ENCODE measurements at regions not wholly inside any gene's neighbourhood (a gene's known extent, or its start where the extent isn't known, plus 50 kb on each side); places are given as distances from the start of the nearest gene placed in this dataset.

DNA sequence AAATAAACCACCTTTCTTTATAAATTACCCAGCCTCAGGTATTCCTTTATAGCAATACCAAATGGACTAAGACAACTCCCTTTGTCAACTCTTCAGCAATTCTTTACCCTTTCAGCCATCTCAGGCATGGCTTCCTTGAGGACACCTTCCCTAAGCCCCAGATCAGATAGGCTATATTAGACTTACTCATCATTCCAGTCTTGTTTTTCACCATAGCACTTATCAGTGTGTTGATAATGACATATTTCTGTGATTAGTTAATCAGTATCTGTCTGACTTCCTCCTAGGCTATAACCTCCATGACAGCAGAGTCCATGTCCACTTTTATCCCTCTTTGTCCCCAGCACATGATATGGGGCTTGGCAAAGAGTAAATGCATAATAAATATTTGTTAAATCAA lies 238.1 kb downstream of the ACTL7B start:
- Histone ChIP-seq H3K27me3 (no peaks in the 10 kb centered on the region), H3K9me3 (ENCODE audit: low read depth) (no peaks in the 10 kb centered on the region), H3K4me3 (no peak overlapping the region), H3K27ac (no peak overlapping the region), H3K4me1 (ENCODE audit: low read depth) (peaks cover 8% of the 10 kb centered on the region), H3K36me3 (no peaks in the 10 kb centered on the region)
- DNase-seq (ENCODE audit: low read depth in 1 of 2, low spot score in 1 of 2), result no peak
- TF ChIP-seq, protein P1, sequence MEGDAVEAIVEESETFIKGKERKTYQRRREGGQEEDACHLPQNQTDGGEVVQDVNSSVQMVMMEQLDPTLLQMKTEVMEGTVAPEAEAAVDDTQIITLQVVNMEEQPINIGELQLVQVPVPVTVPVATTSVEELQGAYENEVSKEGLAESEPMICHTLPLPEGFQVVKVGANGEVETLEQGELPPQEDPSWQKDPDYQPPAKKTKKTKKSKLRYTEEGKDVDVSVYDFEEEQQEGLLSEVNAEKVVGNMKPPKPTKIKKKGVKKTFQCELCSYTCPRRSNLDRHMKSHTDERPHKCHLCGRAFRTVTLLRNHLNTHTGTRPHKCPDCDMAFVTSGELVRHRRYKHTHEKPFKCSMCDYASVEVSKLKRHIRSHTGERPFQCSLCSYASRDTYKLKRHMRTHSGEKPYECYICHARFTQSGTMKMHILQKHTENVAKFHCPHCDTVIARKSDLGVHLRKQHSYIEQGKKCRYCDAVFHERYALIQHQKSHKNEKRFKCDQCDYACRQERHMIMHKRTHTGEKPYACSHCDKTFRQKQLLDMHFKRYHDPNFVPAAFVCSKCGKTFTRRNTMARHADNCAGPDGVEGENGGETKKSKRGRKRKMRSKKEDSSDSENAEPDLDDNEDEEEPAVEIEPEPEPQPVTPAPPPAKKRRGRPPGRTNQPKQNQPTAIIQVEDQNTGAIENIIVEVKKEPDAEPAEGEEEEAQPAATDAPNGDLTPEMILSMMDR (IDR thresholded peaks at IDR 0.05; ENCODE audit: low read depth, low read length), result no peak

DNA sequence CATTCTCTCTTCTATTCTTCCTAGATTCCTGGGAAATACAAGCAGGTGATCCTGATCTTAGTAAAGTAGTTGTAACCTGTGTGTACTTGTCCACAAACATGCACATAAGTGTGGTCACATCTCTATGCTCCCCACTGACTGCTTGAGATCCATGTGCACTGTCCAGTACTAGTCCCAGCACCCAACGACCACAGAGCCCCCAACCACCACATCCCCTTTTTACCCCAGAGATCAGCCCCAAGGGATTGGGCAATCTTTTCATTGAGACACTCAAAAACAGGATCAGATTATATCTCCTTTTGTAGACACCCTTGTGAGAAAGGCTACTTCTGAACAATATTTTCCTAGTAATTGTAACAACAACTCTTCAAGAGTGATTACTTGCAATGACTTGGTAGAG lies 240.6 kb downstream of the ACTL7B start:
- DNase-seq (ENCODE audit: low read depth in 1 of 2, low spot score in 1 of 2), result no peak
- H3K27ac ChIP-seq, result no peak overlapping the region
- H3K27me3 ChIP-seq, result no peaks in the 10 kb centered on the region
- peaks cover 8% of the 10 kb centered on the region for H3K4me1 ChIP-seq (ENCODE audit: low read depth)
- no peaks in the 10 kb centered on the region for H3K9me3 ChIP-seq (ENCODE audit: low read depth)
- TF ChIP-seq, protein P1 (IDR thresholded peaks at IDR 0.05; ENCODE audit: low read depth, low read length), result no peak
- no peak overlapping the region for H3K4me3 ChIP-seq
- no peaks in the 10 kb centered on the region for H3K36me3 ChIP-seq

DNA sequence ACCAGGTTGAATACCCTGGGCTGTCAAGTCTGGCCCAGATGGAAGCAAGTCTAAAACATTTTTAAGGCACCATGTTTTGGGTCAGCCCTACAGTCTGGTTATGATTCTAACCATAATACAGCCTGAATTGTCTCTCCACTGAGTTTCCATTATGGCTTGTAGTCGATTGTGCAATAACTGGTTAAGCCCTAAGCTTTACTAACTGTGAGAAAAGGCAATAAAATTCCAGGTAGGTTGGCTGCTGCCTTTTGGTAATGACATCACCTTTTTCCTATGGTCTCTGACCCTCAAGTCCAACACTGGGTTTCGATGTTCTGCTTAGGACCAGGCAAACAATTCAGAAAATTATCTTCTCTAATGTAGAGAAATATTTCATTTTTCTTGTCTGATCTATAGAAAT lies 243.3 kb downstream of the ACTL7B start:
- Histone ChIP-seq H3K27me3 (no peaks in the 10 kb centered on the region), H3K9me3 (ENCODE audit: low read depth) (no peaks in the 10 kb centered on the region), H3K4me3 (no peak overlapping the region), H3K4me1 (ENCODE audit: low read depth) (peaks cover 8% of the 10 kb centered on the region), H3K27ac (no peak overlapping the region), H3K36me3 (no peaks in the 10 kb centered on the region)
- TF ChIP-seq, protein P1 (IDR thresholded peaks at IDR 0.05; ENCODE audit: low read depth, low read length), result no peak
- no peak for DNase-seq (ENCODE audit: low read depth in 1 of 2, low spot score in 1 of 2)

DNA sequence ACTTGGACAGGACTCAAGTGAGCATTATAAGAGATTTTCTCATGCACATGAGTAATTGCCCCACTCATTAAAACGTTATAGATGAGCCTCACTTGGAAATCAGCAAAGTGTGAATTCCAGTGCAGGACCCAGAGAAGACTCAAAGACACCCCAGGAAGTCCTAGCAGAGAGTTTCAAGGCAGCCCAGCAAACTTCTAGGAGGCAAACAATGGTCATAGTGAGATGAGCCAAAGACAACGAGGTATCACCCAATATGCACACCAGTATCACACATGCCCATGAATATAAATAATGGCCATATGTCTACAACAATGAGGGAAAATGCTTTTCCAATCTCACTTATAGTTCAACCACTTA lies 245.9 kb downstream of the ACTL7B start:
- H3K27me3 ChIP-seq, result no peaks in the 10 kb centered on the region
- no peaks in the 10 kb centered on the region for H3K4me1 ChIP-seq (ENCODE audit: low read depth)
- no peak for DNase-seq (ENCODE audit: low read depth in 1 of 2, low spot score in 1 of 2)
- TF ChIP-seq, protein P1 (IDR thresholded peaks at IDR 0.05; ENCODE audit: low read depth, low read length), result no peak
- H3K9me3 ChIP-seq (ENCODE audit: low read depth), result no peaks in the 10 kb centered on the region
- no peak overlapping the region for H3K4me3 ChIP-seq
- no peak overlapping the region for H3K27ac ChIP-seq
- no peaks in the 10 kb centered on the region for H3K36me3 ChIP-seq

DNA sequence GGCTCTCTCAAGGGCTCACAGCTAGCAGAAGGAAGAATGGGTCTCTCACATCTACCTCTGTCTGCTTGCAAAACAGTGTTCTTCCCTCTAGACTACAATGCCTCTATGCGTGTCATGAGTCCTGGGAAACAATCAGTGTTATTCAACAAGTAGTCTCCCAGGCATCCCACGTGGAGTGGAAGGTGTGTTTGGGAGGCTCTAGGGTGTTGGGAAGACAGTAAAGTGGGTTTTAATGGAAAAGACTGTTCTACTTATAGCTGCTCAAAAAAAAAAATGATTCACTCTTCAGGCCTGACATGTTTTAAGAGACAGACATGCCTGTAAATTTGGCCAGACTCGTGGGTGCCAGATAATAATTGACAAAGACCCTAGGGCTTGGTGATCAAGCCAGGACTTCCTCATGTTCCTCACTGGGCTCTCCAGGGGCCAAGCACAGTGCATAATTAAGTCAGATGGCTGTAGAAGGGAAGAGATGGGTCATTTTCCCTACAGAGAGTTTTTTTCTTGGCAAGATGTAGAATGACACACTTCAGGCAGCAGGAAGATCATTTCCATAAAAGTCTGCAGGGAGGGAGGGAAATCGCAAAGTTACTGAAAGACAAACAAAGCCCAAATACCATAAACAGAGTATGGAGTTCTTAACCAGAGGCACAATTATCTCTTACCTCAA lies 246.4 kb downstream of the ACTL7B start:
- Histone ChIP-seq H3K27me3 (no peaks in the 10 kb centered on the region), H3K4me1 (ENCODE audit: low read depth) (no peaks in the 10 kb centered on the region), H3K4me3 (no peak overlapping the region), H3K36me3 (no peaks in the 10 kb centered on the region), H3K9me3 (ENCODE audit: low read depth) (no peaks in the 10 kb centered on the region), H3K27ac (no peak overlapping the region)
- peak in 1 of 2 donors; percentile 11 for DNase-seq (ENCODE audit: low read depth in 1 of 2, low spot score in 1 of 2)
- TF ChIP-seq, protein P1 (IDR thresholded peaks at IDR 0.05; ENCODE audit: low read depth, low read length), result no peak
